NCI-H146 (cell line): ENCODE measurements at regions not wholly inside any gene's neighbourhood (a gene's known extent, or its start where the extent isn't known, plus 50 kb on each side); places are given as distances from the start of the nearest gene placed in this dataset.
"Not testable (repeated sequence)": the region's sequence is repeated elsewhere in the genome, so short reads cannot be mapped to it uniquely, and the experiment has no call there.

Experiments
- DNase-seq: peaks from one replicate; lab custom pipeline; 2025; lab: John Stamatoyannopoulos, UW

GRCh38 chr10:37572206-37572605, 285.2 kb downstream of the ZNF248 start:
- no peak for DNase-seq

- DNase-seq = no peak
Measured at GRCh38 chr10:37566332-37566731, 291.1 kb downstream of the ZNF248 start.

GRCh38 chr10:37563715-37564108, 293.7 kb downstream of the ZNF248 start:
- no peak for DNase-seq

GRCh38 chr10:37563107-37563714, 294.2 kb downstream of the ZNF248 start:
- DNase-seq = no peak

GRCh38 chr10:37552881-37553280, 304.5 kb downstream of the ZNF248 start:
- DNase-seq = no peak

- DNase-seq = no peak
Measured at GRCh38 chr10:37549054-37549453, 308.4 kb downstream of the ZNF248 start.

GRCh38 chr10:37535459-37536246, 321.8 kb downstream of the ZNF248 start:
- no peak for DNase-seq

GRCh38 chr10:37534166-37534565, 323.2 kb downstream of the ZNF248 start:
- no peak for DNase-seq

GRCh38 chr10:37525410-37525809, 332.0 kb downstream of the ZNF248 start:
- not testable (repeated sequence) for DNase-seq

GRCh38 chr10:37520488-37520887, 336.9 kb downstream of the ZNF248 start:
- no peak for DNase-seq

GRCh38 chr10:37510520-37510919, 346.9 kb downstream of the ZNF248 start:
- DNase-seq = not testable (repeated sequence)

- DNase-seq = no peak
Measured at GRCh38 chr10:37496061-37496460, 361.3 kb downstream of the ZNF248 start.

- DNase-seq = no peak
Measured at GRCh38 chr10:37495415-37495814, 362.0 kb downstream of the ZNF248 start.

- not testable (repeated sequence) for DNase-seq
Measured at GRCh38 chr10:37493185-37493796, 364.1 kb downstream of the ZNF248 start.

- DNase-seq = no peak
Measured at GRCh38 chr10:37490266-37490665, 364.9 kb downstream of the ANKRD30A start.

- DNase-seq = no peak
Measured at GRCh38 chr10:37489658-37490003, 364.2 kb downstream of the ANKRD30A start.

- DNase-seq = no peak
Measured at GRCh38 chr10:37488792-37489657, 363.6 kb downstream of the ANKRD30A start.

GRCh38 chr10:37480596-37480995, 355.2 kb downstream of the ANKRD30A start:
- DNase-seq = not testable (repeated sequence)

GRCh38 chr10:37479469-37479868, 354.1 kb downstream of the ANKRD30A start:
- no peak for DNase-seq

- DNase-seq = no peak
Measured at GRCh38 chr10:37478381-37478780, 353.0 kb downstream of the ANKRD30A start.

GRCh38 chr10:37476285-37476684, 350.9 kb downstream of the ANKRD30A start:
- no peak for DNase-seq

GRCh38 chr10:37474645-37475044, 349.2 kb downstream of the ANKRD30A start:
- DNase-seq = no peak
